ENCODE measurements at regions not wholly inside any gene's neighbourhood (a gene's known extent, or its start where the extent isn't known, plus 50 kb on each side); places are given as distances from the start of the nearest gene placed in this dataset.

GRCh38 chr2:175560521-175561169 lies 379.1 kb upstream of the ATP5MC3 start:
- DNase-seq (ENCODE audit: low spot score) = no peak

- no peak for DNase-seq (ENCODE audit: low spot score)
These were observed 378.1 kb upstream of the ATP5MC3 start for GRCh38 chr2:175559613-175560012.

GRCh38 chr2:175557810-175558377 lies 376.4 kb upstream of the ATP5MC3 start:
- DNase-seq (ENCODE audit: low spot score) = no peak

GRCh38 chr2:175553910-175554309 lies 372.4 kb upstream of the ATP5MC3 start:
- no peak for DNase-seq (ENCODE audit: low spot score)

- no peak for DNase-seq (ENCODE audit: low spot score)
These were observed 371.4 kb upstream of the ATP5MC3 start for GRCh38 chr2:175552902-175553301.

GRCh38 chr2:175540421-175540820 lies 358.9 kb upstream of the ATP5MC3 start:
- no peak for DNase-seq (ENCODE audit: low spot score)

GRCh38 chr2:175539122-175539521 lies 357.6 kb upstream of the ATP5MC3 start:
- no peak for DNase-seq (ENCODE audit: low spot score)

- no peak for DNase-seq (ENCODE audit: low spot score)
These were observed 354.5 kb upstream of the ATP5MC3 start for GRCh38 chr2:175536059-175536458.

GRCh38 chr2:175535631-175536030 lies 354.1 kb upstream of the ATP5MC3 start:
- DNase-seq (ENCODE audit: low spot score) = no peak

- DNase-seq (ENCODE audit: low spot score) = no peak
These were observed 344.5 kb upstream of the ATP5MC3 start for GRCh38 chr2:175525975-175526374.

- DNase-seq (ENCODE audit: low spot score) = no peak
These were observed 341.5 kb upstream of the ATP5MC3 start for GRCh38 chr2:175523001-175523400.

GRCh38 chr2:175518206-175518605 lies 336.7 kb upstream of the ATP5MC3 start:
- no peak for DNase-seq (ENCODE audit: low spot score)

- no peak for DNase-seq (ENCODE audit: low spot score)
These were observed 335.0 kb upstream of the ATP5MC3 start for GRCh38 chr2:175516555-175516954.

- DNase-seq (ENCODE audit: low spot score) = no peak
These were observed 318.7 kb upstream of the ATP5MC3 start for GRCh38 chr2:175500255-175500654.

- no peak for DNase-seq (ENCODE audit: low spot score)
These were observed 308.9 kb upstream of the ATP5MC3 start for GRCh38 chr2:175490360-175490791.

- no peak for DNase-seq (ENCODE audit: low spot score)
These were observed 296.7 kb upstream of the ATP5MC3 start for GRCh38 chr2:175478096-175478768.

- no peak for DNase-seq (ENCODE audit: low spot score)
These were observed 295.4 kb upstream of the ATP5MC3 start for GRCh38 chr2:175476948-175477347.

- no peak for DNase-seq (ENCODE audit: low spot score)
These were observed 294.9 kb upstream of the ATP5MC3 start for GRCh38 chr2:175476374-175476773.

GRCh38 chr2:175475130-175475529 lies 293.6 kb upstream of the ATP5MC3 start:
- DNase-seq (ENCODE audit: low spot score) = no peak

GRCh38 chr2:175468431-175469098 lies 287.1 kb upstream of the ATP5MC3 start:
- no peak for DNase-seq (ENCODE audit: low spot score)

GRCh38 chr2:175465101-175465500 lies 283.6 kb upstream of the ATP5MC3 start:
- DNase-seq (ENCODE audit: low spot score) = no peak

- no peak for DNase-seq (ENCODE audit: low spot score)
These were observed 282.8 kb upstream of the ATP5MC3 start for GRCh38 chr2:175464311-175464670.

All from iPS-NIHi11 (cell line).